Glutamatergic neuron (in vitro differentiated cells): ENCODE measurements at regions not wholly inside any gene's neighbourhood (a gene's known extent, or its start where the extent isn't known, plus 50 kb on each side); places are given as distances from the start of the nearest gene placed in this dataset.

ENCODE experiments used
- DNase-seq: peaks from one replicate; pipeline ENCODE4 v3.0.0; 2022
- H3K27ac Mint-ChIP-seq: one replicate; pipeline ENCODE4 v1.8.0; 2020; ENCODE audit warnings: mild to moderate bottlenecking, mixed read lengths, inconsistent platforms; ENCODE audit not compliant: unreplicated experiment
- H3K27me3 Mint-ChIP-seq: one replicate; pipeline ENCODE4 v1.8.0; 2020; ENCODE audit warnings: mild to moderate bottlenecking, moderate library complexity, mixed read lengths, inconsistent platforms; ENCODE audit not compliant: unreplicated experiment
- H3K36me3 Mint-ChIP-seq: one replicate; pipeline ENCODE4 v1.8.0; 2020; ENCODE audit warnings: mild to moderate bottlenecking, mixed read lengths, inconsistent platforms; ENCODE audit not compliant: unreplicated experiment
- H3K4me1 Mint-ChIP-seq: one replicate; pipeline ENCODE4 v1.8.0; 2020; ENCODE audit warnings: mild to moderate bottlenecking, low read depth, mixed read lengths, inconsistent platforms; ENCODE audit not compliant: unreplicated experiment
- H3K4me3 Mint-ChIP-seq: one replicate; pipeline ENCODE4 v1.8.0; 2020; ENCODE audit warnings: mild to moderate bottlenecking, mixed read lengths, inconsistent platforms; ENCODE audit not compliant: unreplicated experiment
- H3K9me3 Mint-ChIP-seq: one replicate; pipeline ENCODE4 v1.8.0; 2020; ENCODE audit warnings: mild to moderate bottlenecking, moderate library complexity, mixed read lengths, inconsistent platforms; ENCODE audit not compliant: unreplicated experiment
- TF ChIP-seq, protein P1 (sequence below): fragments of 200-600 bp; sonication (generic); IDR thresholded peaks from one replicate; pipeline ENCODE4 v1.5.0; 2021; ENCODE audit not compliant: partially characterized antibody, unreplicated experiment

DNA sequence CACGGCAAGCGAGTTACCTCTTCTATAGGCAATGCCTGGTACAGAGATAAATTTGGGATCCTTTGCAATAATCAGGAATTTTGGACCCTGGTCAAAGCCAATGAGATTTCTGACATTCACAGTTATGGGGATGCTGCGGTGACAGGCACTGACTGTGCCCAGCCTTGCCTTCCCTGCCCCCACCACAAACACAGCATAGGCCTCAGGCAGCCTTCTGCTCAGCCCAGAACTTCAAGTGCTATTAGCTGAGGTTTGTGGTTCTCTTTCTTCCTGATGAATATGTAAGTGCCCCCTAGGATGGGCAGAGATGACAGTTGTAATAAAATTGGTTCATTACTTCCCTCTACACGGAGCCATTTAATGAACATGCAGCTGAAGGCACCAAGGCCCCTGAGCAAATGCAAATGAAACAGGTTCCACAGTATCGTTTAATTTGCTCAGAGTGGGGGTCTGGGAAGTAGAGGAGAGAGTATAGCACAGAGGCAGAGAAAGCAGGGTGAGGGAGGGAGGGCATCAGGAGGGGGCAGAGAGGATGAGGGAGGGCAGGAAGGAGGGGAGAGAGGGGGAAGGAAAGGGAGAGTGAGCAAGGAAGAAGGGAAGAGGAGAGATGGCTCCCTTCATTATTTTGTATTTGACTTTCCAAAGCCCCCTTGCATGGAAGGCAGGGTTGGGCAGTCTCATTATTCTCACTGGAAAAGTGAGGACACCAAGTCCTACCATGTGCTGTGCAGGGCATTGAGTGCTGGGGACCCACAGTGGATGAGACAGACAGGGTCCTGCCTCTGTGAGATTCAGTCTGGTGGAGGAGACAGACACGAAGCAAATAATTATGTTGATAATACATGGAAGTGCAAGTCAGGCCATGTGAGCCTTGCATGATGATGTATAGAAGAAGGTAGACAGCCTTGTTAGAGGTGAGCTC, 513.0 kb downstream of the PTPRU start:
- H3K9me3 Mint-ChIP-seq: peaks cover 2% of the 10 kb centered on the region

GRCh38 chr1:29747196-29747595, 510.9 kb downstream of the PTPRU start:
- Mint-ChIP-seq H3K9me3 (peaks cover 2% of the 10 kb centered on the region), H3K4me3 (no peak overlapping the region), H3K27me3 (peaks cover 3% of the 10 kb centered on the region), H3K27ac (no peak overlapping the region), H3K4me1 (peaks cover 18% of the 10 kb centered on the region), H3K36me3 (no peaks in the 10 kb centered on the region)
- TF ChIP-seq, protein P1, sequence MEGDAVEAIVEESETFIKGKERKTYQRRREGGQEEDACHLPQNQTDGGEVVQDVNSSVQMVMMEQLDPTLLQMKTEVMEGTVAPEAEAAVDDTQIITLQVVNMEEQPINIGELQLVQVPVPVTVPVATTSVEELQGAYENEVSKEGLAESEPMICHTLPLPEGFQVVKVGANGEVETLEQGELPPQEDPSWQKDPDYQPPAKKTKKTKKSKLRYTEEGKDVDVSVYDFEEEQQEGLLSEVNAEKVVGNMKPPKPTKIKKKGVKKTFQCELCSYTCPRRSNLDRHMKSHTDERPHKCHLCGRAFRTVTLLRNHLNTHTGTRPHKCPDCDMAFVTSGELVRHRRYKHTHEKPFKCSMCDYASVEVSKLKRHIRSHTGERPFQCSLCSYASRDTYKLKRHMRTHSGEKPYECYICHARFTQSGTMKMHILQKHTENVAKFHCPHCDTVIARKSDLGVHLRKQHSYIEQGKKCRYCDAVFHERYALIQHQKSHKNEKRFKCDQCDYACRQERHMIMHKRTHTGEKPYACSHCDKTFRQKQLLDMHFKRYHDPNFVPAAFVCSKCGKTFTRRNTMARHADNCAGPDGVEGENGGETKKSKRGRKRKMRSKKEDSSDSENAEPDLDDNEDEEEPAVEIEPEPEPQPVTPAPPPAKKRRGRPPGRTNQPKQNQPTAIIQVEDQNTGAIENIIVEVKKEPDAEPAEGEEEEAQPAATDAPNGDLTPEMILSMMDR: no peak
- DNase-seq: no peak

More for the DNA sequence above, 513.0 kb downstream of the PTPRU start:
- H3K4me1 Mint-ChIP-seq: peaks cover 28% of the 10 kb centered on the region
- peaks cover 2% of the 10 kb centered on the region for H3K27me3 Mint-ChIP-seq
- no peak overlapping the region for H3K27ac Mint-ChIP-seq
- TF ChIP-seq, protein P1: no peak
- no peaks in the 10 kb centered on the region for H3K36me3 Mint-ChIP-seq
- H3K4me3 Mint-ChIP-seq: no peak overlapping the region
- no peak for DNase-seq

DNA sequence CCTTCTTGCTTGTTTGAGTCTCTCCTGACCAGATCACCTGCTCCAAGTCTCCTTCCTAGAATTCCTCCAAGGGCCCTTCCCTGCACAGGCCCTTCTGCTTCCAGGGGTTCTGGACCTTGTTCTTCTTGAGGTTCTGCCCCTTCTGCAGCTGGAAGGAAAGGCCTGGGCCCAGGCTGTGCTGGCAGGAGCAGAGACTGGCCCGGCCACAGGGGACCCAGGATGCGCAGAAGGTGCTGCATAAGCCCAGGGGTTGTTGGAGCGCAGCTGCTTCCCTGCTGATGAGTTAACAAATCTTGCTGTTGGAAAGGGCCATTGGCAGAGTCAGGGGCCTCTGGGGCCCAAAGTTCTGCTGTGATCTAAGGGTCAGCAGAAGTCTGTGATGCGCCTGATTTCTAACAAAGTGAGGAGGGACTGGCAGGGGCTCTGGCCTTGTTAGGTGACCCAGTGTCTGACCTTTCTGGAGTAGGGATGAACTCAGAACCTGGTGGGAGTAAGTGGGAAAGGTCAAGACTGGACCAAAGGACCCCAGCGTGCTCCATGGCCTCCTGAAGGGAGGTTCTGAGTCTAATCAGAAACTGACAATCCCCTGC, 509.8 kb downstream of the PTPRU start:
- DNase-seq: no peak
- TF ChIP-seq, protein P1: no peak
- Mint-ChIP-seq H3K36me3 (no peaks in the 10 kb centered on the region), H3K27me3 (peaks cover 3% of the 10 kb centered on the region), H3K4me3 (no peak overlapping the region), H3K27ac (no peak overlapping the region), H3K9me3 (peaks cover 2% of the 10 kb centered on the region), H3K4me1 (peaks cover 18% of the 10 kb centered on the region)

DNA sequence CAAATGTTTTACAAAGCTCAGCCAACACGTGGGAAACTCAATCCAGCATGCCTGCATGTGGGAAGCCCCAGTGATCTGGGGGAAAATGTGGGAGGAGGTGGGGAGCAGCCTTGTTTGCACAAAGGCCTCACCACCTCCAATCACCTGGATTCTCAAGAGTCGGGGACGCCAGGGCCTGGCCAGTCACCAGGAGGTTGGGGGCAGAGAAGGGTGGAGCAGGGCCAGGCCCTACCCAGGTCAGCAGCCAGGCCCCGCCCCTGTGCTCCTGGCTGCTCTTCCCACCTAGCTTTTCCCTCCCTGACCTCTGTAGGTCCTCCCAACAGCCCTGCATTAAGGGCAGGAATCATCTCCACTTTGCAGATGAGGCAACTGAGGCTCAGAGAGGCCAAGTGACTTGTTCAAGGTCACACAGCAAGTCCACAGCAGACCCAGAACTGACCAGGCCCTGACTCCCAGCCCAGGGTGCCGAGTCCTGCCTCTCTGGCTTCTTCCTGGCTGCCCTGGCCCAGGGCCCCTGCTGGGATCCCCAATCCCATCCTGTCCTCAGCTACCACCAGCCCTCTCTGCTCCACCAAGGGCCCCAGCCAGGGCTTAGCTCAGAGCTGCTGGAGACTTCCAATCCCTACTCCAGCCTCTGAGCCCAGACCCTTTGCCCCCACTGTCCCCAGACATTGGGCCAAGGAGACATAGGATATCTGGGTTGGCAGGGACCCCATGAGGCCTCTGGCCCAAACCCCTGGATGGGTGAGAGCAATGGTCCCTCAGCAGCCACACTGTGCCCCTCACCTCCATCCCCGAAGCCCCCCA, 508.6 kb downstream of the PTPRU start:
- H3K4me1 Mint-ChIP-seq: peaks cover 17% of the 10 kb centered on the region
- H3K4me3 Mint-ChIP-seq: no peak overlapping the region
- no peak for DNase-seq
- peaks cover 3% of the 10 kb centered on the region for H3K27me3 Mint-ChIP-seq
- peaks cover 2% of the 10 kb centered on the region for H3K9me3 Mint-ChIP-seq
- TF ChIP-seq, protein P1: no peak
- H3K36me3 Mint-ChIP-seq: no peaks in the 10 kb centered on the region
- H3K27ac Mint-ChIP-seq: no peak overlapping the region
